ENCODE measurements at regions not wholly inside any gene's neighbourhood (a gene's known extent, or its start where the extent isn't known, plus 50 kb on each side); places are given as distances from the start of the nearest gene placed in this dataset.
"Not testable (repeated sequence)": the region's sequence is repeated elsewhere in the genome, so short reads cannot be mapped to it uniquely, and the experiment has no call there.

GRCh38 chr3:158920371-158920770 lies 118.5 kb downstream of the MFSD1 start:
- Histone ChIP-seq H3K9me3 (replicated peaks; ENCODE audit: control insufficient read depth, low read depth, low read length) (no peaks in the 10 kb centered on the region), H3K36me3 (ENCODE audit: control insufficient read depth, insufficient read depth, low read length) (no peaks in the 10 kb centered on the region), H3K4me1 (ENCODE audit: control insufficient read depth, insufficient read depth, low read length) (no peaks in the 10 kb centered on the region), H3K27ac (ENCODE audit: low read length) (no peak overlapping the region), H3K27me3 (ENCODE audit: control insufficient read depth, insufficient read depth, low read length) (no peaks in the 10 kb centered on the region), H3K4me3 (ENCODE audit: low read length) (no peak overlapping the region)
- no peak for DNase-seq

GRCh38 chr3:158925021-158925420 lies 123.2 kb downstream of the MFSD1 start:
- H3K27ac ChIP-seq (ENCODE audit: low read length) = no peak overlapping the region
- no peaks in the 10 kb centered on the region for H3K4me1 ChIP-seq (ENCODE audit: control insufficient read depth, insufficient read depth, low read length)
- H3K36me3 ChIP-seq (ENCODE audit: control insufficient read depth, insufficient read depth, low read length) = no peaks in the 10 kb centered on the region
- no peak overlapping the region for H3K4me3 ChIP-seq (ENCODE audit: low read length)
- WGBS (ENCODE audit: insufficient coverage) = 60% methylated on average over 2 of the region's 5 CpGs
- no peaks in the 10 kb centered on the region for H3K27me3 ChIP-seq (ENCODE audit: control insufficient read depth, insufficient read depth, low read length)
- DNase-seq = no peak
- H3K9me3 ChIP-seq (replicated peaks; ENCODE audit: control insufficient read depth, low read depth, low read length) = no peaks in the 10 kb centered on the region

GRCh38 chr3:158925828-158926494 lies 124.1 kb downstream of the MFSD1 start:
- Histone ChIP-seq H3K27ac (ENCODE audit: low read length) (no peak overlapping the region), H3K27me3 (ENCODE audit: control insufficient read depth, insufficient read depth, low read length) (no peaks in the 10 kb centered on the region), H3K9me3 (replicated peaks; ENCODE audit: control insufficient read depth, low read depth, low read length) (no peaks in the 10 kb centered on the region), H3K4me3 (ENCODE audit: low read length) (no peak overlapping the region), H3K4me1 (ENCODE audit: control insufficient read depth, insufficient read depth, low read length) (no peaks in the 10 kb centered on the region), H3K36me3 (ENCODE audit: control insufficient read depth, insufficient read depth, low read length) (no peaks in the 10 kb centered on the region)
- 72% methylated on average over 5 of the region's 5 CpGs for WGBS (ENCODE audit: insufficient coverage)
- no peak for DNase-seq

GRCh38 chr3:158935846-158936245 lies 134.0 kb downstream of the MFSD1 start:
- 91% methylated on average over 2 of the region's 5 CpGs for WGBS (ENCODE audit: insufficient coverage)
- H3K27ac ChIP-seq (ENCODE audit: low read length) = no peak overlapping the region
- H3K4me3 ChIP-seq (ENCODE audit: low read length) = no peak overlapping the region
- DNase-seq = no peak
- H3K27me3 ChIP-seq (ENCODE audit: control insufficient read depth, insufficient read depth, low read length) = no peaks in the 10 kb centered on the region
- no peaks in the 10 kb centered on the region for H3K4me1 ChIP-seq (ENCODE audit: control insufficient read depth, insufficient read depth, low read length)
- no peaks in the 10 kb centered on the region for H3K36me3 ChIP-seq (ENCODE audit: control insufficient read depth, insufficient read depth, low read length)
- no peaks in the 10 kb centered on the region for H3K9me3 ChIP-seq (replicated peaks; ENCODE audit: control insufficient read depth, low read depth, low read length)

- Histone ChIP-seq H3K9me3 (replicated peaks; ENCODE audit: control insufficient read depth, low read depth, low read length) (no peaks in the 10 kb centered on the region), H3K27me3 (ENCODE audit: control insufficient read depth, insufficient read depth, low read length) (no peaks in the 10 kb centered on the region), H3K36me3 (ENCODE audit: control insufficient read depth, insufficient read depth, low read length) (no peaks in the 10 kb centered on the region), H3K4me3 (ENCODE audit: low read length) (no peak overlapping the region), H3K27ac (ENCODE audit: low read length) (no peak overlapping the region), H3K4me1 (ENCODE audit: control insufficient read depth, insufficient read depth, low read length) (no peaks in the 10 kb centered on the region)
- DNase-seq = no peak
- 48% methylated on average over 7 of the region's 12 CpGs for WGBS (ENCODE audit: insufficient coverage)
Measured at GRCh38 chr3:158936530-158937113, 134.8 kb downstream of the MFSD1 start.

- 66% methylated on average over 2 of the region's 8 CpGs for WGBS (ENCODE audit: insufficient coverage)
- H3K9me3 ChIP-seq (replicated peaks; ENCODE audit: control insufficient read depth, low read depth, low read length) = no peaks in the 10 kb centered on the region
- no peaks in the 10 kb centered on the region for H3K27me3 ChIP-seq (ENCODE audit: control insufficient read depth, insufficient read depth, low read length)
- H3K4me3 ChIP-seq (ENCODE audit: low read length) = no peak overlapping the region
- H3K4me1 ChIP-seq (ENCODE audit: control insufficient read depth, insufficient read depth, low read length) = no peaks in the 10 kb centered on the region
- no peaks in the 10 kb centered on the region for H3K36me3 ChIP-seq (ENCODE audit: control insufficient read depth, insufficient read depth, low read length)
- no peak for DNase-seq
- H3K27ac ChIP-seq (ENCODE audit: low read length) = no peak overlapping the region
Measured at GRCh38 chr3:158950178-158950901, 148.5 kb downstream of the MFSD1 start.

- no CpG with 5 or more reads among the region's 1 CpG for WGBS (ENCODE audit: insufficient coverage)
- Histone ChIP-seq H3K4me3 (ENCODE audit: low read length) (no peak overlapping the region), H3K27me3 (ENCODE audit: control insufficient read depth, insufficient read depth, low read length) (no peaks in the 10 kb centered on the region), H3K9me3 (replicated peaks; ENCODE audit: control insufficient read depth, low read depth, low read length) (no peaks in the 10 kb centered on the region), H3K4me1 (ENCODE audit: control insufficient read depth, insufficient read depth, low read length) (no peaks in the 10 kb centered on the region), H3K36me3 (ENCODE audit: control insufficient read depth, insufficient read depth, low read length) (no peaks in the 10 kb centered on the region), H3K27ac (ENCODE audit: low read length) (no peak overlapping the region)
- no peak for DNase-seq
Measured at GRCh38 chr3:158953131-158953530, 151.3 kb downstream of the MFSD1 start.

- no CpG with 5 or more reads among the region's 2 CpGs for WGBS (ENCODE audit: insufficient coverage)
- no peak overlapping the region for H3K4me3 ChIP-seq (ENCODE audit: low read length)
- no peaks in the 10 kb centered on the region for H3K4me1 ChIP-seq (ENCODE audit: control insufficient read depth, insufficient read depth, low read length)
- no peaks in the 10 kb centered on the region for H3K9me3 ChIP-seq (replicated peaks; ENCODE audit: control insufficient read depth, low read depth, low read length)
- H3K36me3 ChIP-seq (ENCODE audit: control insufficient read depth, insufficient read depth, low read length) = no peaks in the 10 kb centered on the region
- no peak for DNase-seq
- no peak overlapping the region for H3K27ac ChIP-seq (ENCODE audit: low read length)
- H3K27me3 ChIP-seq (ENCODE audit: control insufficient read depth, insufficient read depth, low read length) = no peaks in the 10 kb centered on the region
Measured at GRCh38 chr3:158954420-158954819, 152.6 kb downstream of the MFSD1 start.

GRCh38 chr3:158957777-158958176 lies 155.9 kb downstream of the MFSD1 start:
- H3K4me1 ChIP-seq (ENCODE audit: control insufficient read depth, insufficient read depth, low read length); H3K9me3 ChIP-seq (replicated peaks; ENCODE audit: control insufficient read depth, low read depth, low read length): not testable (repeated sequence)
- no CpG with 5 or more reads among the region's 1 CpG for WGBS (ENCODE audit: insufficient coverage)

GRCh38 chr3:158958873-158959272 lies 157.0 kb downstream of the MFSD1 start:
- H3K27ac ChIP-seq (ENCODE audit: low read length) = no peak overlapping the region
- H3K4me3 ChIP-seq (ENCODE audit: low read length) = no peak overlapping the region
- WGBS (ENCODE audit: insufficient coverage) = 80% methylated on average over 1 of the region's 2 CpGs
- no peaks in the 10 kb centered on the region for H3K36me3 ChIP-seq (ENCODE audit: control insufficient read depth, insufficient read depth, low read length)
- H3K4me1 ChIP-seq (ENCODE audit: control insufficient read depth, insufficient read depth, low read length) = no peaks in the 10 kb centered on the region
- DNase-seq = no peak
- no peaks in the 10 kb centered on the region for H3K9me3 ChIP-seq (replicated peaks; ENCODE audit: control insufficient read depth, low read depth, low read length)
- H3K27me3 ChIP-seq (ENCODE audit: control insufficient read depth, insufficient read depth, low read length) = no peaks in the 10 kb centered on the region

More at GRCh38 chr3:158957777-158958176, 155.9 kb downstream of the MFSD1 start:
- H3K27ac ChIP-seq (ENCODE audit: low read length); DNase-seq; H3K27me3 ChIP-seq (ENCODE audit: control insufficient read depth, insufficient read depth, low read length); H3K4me3 ChIP-seq (ENCODE audit: low read length); H3K36me3 ChIP-seq (ENCODE audit: control insufficient read depth, insufficient read depth, low read length): not testable (repeated sequence)

All from muscle of leg (tissue), 3 donors.